HFFc6 (cell line): ENCODE measurements at regions not wholly inside any gene's neighbourhood (a gene's known extent, or its start where the extent isn't known, plus 50 kb on each side); places are given as distances from the start of the nearest gene placed in this dataset.

Experiments
- DNase-seq: peaks from one replicate; pipeline ENCODE4 v3.0.0-alpha.2; 2018
- H3K27ac Mint-ChIP-seq: 2 replicates; pipeline ENCODE4 v1.8.0; 2020; ENCODE audit warnings: mild to moderate bottlenecking, mixed read lengths
- H3K27me3 Mint-ChIP-seq: 2 replicates; pipeline ENCODE4 v1.8.0; 2021; ENCODE audit warnings: mild to moderate bottlenecking, moderate library complexity, mixed read lengths; ENCODE audit not compliant: insufficient read depth
- H3K36me3 Mint-ChIP-seq: 2 replicates; pipeline ENCODE4 v1.8.0; 2021; ENCODE audit warnings: low read depth, mixed read lengths
- H3K4me1 Mint-ChIP-seq: 2 replicates; pipeline ENCODE4 v1.8.0; 2020; ENCODE audit warnings: low read depth, mixed read lengths
- H3K4me3 Mint-ChIP-seq: 2 replicates; pipeline ENCODE4 v1.8.0; 2020; ENCODE audit warnings: mild to moderate bottlenecking, moderate library complexity, mixed read lengths
- H3K9me3 Mint-ChIP-seq: 2 replicates; pipeline ENCODE4 v1.8.0; 2020; ENCODE audit warnings: mild to moderate bottlenecking, mixed read lengths
- TF ChIP-seq, protein P1 (sequence below): fragments of 200-600 bp; sonication (generic); IDR thresholded peaks from 2 replicates; pipeline ENCODE4 v1.5.0; 2021; ENCODE audit warnings: antibody characterized with exemption, mild to moderate bottlenecking

DNA sequence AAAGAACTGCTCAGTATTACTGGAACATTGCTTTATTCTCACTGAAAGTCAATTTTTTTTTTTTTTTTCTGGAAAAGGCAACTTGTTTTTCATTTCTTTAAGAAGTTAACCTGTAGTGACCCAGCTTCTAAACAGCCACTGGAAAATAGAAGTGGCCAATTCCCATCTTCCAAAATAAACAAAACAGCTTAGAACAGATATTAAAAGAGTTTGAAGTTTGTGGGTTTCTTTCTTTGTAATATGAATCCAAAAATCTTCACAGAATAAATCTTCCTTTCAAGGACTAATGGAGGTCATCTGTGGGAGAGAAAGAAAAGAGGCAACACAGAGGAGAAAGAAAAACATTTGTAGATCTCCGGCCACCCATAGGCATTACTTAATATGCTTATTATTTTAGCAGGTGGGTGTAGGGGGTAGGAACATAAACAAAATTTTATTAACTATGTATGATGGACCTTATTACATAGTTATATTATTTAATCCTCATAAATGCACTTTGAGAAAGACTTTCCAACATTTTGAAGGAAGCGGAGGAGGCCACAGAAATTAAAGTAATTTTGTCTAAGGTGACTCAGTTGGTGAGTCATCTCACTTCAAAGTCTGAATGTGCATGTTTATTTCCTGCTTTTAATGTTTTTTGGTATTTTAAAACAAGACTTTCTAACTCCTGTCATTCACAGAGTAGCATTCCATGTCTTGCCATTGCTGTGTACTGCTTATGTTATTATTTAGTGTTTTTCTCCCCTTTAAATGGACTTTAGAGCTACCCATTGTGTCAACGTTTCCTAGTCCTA is 1791.8 kb upstream of the WWC1 start:
- TF ChIP-seq, protein P1, sequence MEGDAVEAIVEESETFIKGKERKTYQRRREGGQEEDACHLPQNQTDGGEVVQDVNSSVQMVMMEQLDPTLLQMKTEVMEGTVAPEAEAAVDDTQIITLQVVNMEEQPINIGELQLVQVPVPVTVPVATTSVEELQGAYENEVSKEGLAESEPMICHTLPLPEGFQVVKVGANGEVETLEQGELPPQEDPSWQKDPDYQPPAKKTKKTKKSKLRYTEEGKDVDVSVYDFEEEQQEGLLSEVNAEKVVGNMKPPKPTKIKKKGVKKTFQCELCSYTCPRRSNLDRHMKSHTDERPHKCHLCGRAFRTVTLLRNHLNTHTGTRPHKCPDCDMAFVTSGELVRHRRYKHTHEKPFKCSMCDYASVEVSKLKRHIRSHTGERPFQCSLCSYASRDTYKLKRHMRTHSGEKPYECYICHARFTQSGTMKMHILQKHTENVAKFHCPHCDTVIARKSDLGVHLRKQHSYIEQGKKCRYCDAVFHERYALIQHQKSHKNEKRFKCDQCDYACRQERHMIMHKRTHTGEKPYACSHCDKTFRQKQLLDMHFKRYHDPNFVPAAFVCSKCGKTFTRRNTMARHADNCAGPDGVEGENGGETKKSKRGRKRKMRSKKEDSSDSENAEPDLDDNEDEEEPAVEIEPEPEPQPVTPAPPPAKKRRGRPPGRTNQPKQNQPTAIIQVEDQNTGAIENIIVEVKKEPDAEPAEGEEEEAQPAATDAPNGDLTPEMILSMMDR = no peak
- Mint-ChIP-seq H3K4me1 (no peaks in the 10 kb centered on the region), H3K9me3 (peaks cover 30% of the 10 kb centered on the region), H3K4me3 (no peak overlapping the region), H3K36me3 (no peaks in the 10 kb centered on the region), H3K27ac (no peak overlapping the region), H3K27me3 (no peaks in the 10 kb centered on the region)
- DNase-seq = no peak

DNA sequence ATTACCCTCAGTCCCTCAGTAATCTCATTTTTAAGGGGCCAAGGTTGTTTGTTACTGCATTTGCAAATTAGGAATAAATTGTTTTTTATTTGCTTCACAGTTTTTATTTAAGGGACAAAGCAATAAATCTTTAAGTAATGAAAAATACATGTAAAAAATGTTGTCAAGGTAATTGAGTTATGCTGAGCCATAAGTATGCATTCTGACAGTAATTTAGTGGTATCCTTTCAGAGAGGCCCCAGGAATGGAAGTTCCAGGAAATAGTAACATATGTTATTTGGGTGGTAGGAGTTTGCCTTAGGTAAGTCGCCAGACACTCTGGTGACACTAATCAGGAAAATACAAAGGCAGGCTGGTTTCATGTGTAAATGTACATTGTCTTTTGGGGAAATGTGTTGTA is 1787.9 kb upstream of the WWC1 start:
- TF ChIP-seq, protein P1 = no peak
- no peak for DNase-seq
- Mint-ChIP-seq H3K27ac (no peak overlapping the region), H3K27me3 (no peaks in the 10 kb centered on the region), H3K9me3 (peaks cover 34% of the 10 kb centered on the region), H3K4me1 (no peaks in the 10 kb centered on the region), H3K4me3 (no peak overlapping the region), H3K36me3 (no peaks in the 10 kb centered on the region)

DNA sequence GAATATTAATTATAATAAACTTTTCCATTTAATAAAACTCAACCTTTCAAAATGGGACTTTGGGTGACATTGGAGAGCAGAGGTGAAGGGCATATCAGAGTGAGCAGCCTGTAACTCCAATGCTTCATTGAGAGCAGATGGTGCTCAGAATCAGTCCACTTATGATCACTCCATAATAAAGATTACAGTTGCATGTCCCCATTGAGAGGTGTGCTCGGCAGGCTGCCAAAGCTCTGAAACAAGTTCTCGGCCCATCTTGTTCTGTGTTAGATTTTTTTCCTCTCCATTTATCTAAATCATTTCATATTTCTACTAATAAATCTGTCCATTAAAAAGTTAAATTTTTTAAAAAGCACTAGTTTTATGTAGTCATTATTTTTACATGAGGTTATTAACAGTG is 1786.4 kb upstream of the WWC1 start:
- TF ChIP-seq, protein P1 = no peak
- no peak overlapping the region for H3K27ac Mint-ChIP-seq
- H3K36me3 Mint-ChIP-seq = no peaks in the 10 kb centered on the region
- no peaks in the 10 kb centered on the region for H3K27me3 Mint-ChIP-seq
- no peaks in the 10 kb centered on the region for H3K4me1 Mint-ChIP-seq
- peaks cover 37% of the 10 kb centered on the region for H3K9me3 Mint-ChIP-seq
- H3K4me3 Mint-ChIP-seq = no peak overlapping the region
- no peak for DNase-seq

DNA sequence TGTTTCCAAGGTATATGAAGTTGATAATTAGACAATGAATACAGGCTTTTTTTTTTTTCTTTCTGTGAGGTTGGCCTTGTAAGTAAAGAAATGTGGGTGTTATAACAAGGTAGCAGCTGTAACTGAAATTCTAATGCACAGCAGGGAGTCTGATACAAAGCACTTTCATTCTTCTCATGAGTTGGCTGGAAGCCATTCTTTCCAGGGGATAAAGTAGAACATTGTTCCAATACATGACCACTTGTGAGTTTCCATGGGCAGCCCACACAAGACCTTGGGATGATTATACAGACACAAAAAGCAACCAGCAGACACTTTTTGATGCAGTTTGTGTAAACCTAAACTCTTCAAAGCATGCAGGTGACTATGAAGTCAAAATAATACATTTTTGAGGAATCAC is 1785.9 kb upstream of the WWC1 start:
- Mint-ChIP-seq H3K9me3 (peaks cover 32% of the 10 kb centered on the region), H3K27ac (no peak overlapping the region), H3K27me3 (no peaks in the 10 kb centered on the region), H3K4me1 (no peaks in the 10 kb centered on the region), H3K36me3 (no peaks in the 10 kb centered on the region), H3K4me3 (no peak overlapping the region)
- TF ChIP-seq, protein P1 = no peak
- no peak for DNase-seq

DNA sequence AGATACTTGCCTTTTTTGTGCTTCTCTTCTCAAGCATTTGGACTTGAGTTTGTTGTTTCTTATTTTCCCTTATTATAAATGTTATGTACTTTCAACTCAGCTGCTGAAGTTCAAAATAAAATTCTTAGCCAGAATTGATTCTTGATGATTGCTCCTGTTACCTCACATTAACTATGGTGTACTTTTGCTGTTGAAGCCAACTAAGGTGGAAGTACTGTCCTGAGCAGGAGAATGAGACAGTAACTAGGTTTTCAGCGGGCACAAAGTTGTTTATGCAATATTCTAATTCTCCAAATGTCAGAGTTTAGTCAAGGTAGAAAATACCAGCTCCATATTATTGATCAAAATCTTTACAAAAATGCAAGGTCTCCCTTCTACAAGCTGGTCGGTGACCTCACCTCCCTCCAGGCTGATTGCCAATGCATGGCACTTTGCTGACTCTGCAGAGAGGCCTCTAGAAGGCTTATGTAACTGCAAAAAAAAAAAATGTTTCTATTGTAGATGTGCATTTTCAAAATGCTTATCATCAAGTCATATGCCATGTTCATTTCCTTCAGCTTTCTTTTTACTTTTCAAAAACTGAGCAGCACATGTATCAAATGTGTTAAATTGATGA is 1783.5 kb upstream of the WWC1 start:
- Mint-ChIP-seq H3K27ac (no peak overlapping the region), H3K9me3 (peaks cover 24% of the 10 kb centered on the region), H3K4me1 (no peaks in the 10 kb centered on the region), H3K4me3 (no peak overlapping the region), H3K36me3 (no peaks in the 10 kb centered on the region; the same call in 1 of the 2 replicates), H3K27me3 (no peaks in the 10 kb centered on the region)
- TF ChIP-seq, protein P1 = no peak
- DNase-seq = no peak
